HCT116 (cell line): ENCODE measurements at regions not wholly inside any gene's neighbourhood (a gene's known extent, or its start where the extent isn't known, plus 50 kb on each side); places are given as distances from the start of the nearest gene placed in this dataset.

Source experiments
- ATAC-seq: fragments of 200-7000 bp; cut with Tn5 transposase; 2 replicates; pipeline ENCODE4 v1.9.1; 2020; ENCODE audit warnings: mild to moderate bottlenecking, moderate library complexity
- BruUV-seq: library from RNA; stranded (reverse); fragments of 400-500 nt; replicated peaks from 2 replicates; lab custom pipeline; 2021; lab: Mats Ljungman, UMichigan
- CTCF ChIA-PET: fragments of 300-600 bp; sonication (Branson Sonifier 250); formaldehyde crosslinking; loops from one replicate; lab custom pipeline; 2021; ENCODE audit warnings: antibody characterized with exemption; lab: Charles Lee
- POLR2A ChIA-PET: fragments of 300-600, 350-600 bp; sonication (Branson Sonifier 250); formaldehyde crosslinking; loops from one replicate; lab custom pipeline; 2021; ENCODE audit warnings: antibody characterized with exemption; lab: Charles Lee
- RAD21 ChIA-PET, 2 experiments: fragments of 300-600 bp; sonication (Branson Sonifier 250); formaldehyde crosslinking; loops; one replicate each; lab custom pipeline; 2023; ENCODE audit warnings: low total read pairs in 2 of 2; ENCODE audit not compliant: uncharacterized antibody in 2 of 2, unreplicated experiment in 2 of 2, low non-redundant PET in 1 of 2; lab: Charles Lee
- DNase-seq: peaks from one replicate; pipeline ENCODE4 v3.0.0-alpha.2; 2010; ENCODE audit warnings: low read depth, low spot score
- H2AFZ ChIP-seq: fragments of 200-600 bp; shearing (Covaris generic), sonication (generic); 2 replicates; pipeline ENCODE4 v1.6.1; 2017; ENCODE audit warnings: low read depth, mixed run types, mixed read lengths, antibody characterized with exemption, low read length; ENCODE audit not compliant: poor library complexity, severe bottlenecking
- H3K27ac ChIP-seq: 2 replicates; pipeline ENCODE4 v1.5.1; 2012; ENCODE audit warnings: low read depth, low read length
- H3K27me3 ChIP-seq: fragments of 200-600 bp; sonication (generic); 2 replicates; pipeline ENCODE4 v1.6.1; 2016; ENCODE audit warnings: mixed run types, low read length, mixed read lengths; ENCODE audit not compliant: insufficient read depth
- H3K36me3 ChIP-seq, 2 experiments: fragments of 200-500 bp in 1 of 2; fragments of 200-600 bp in 1 of 2; sonication (Bioruptor generic) in 1 of 2; sonication (generic) in 1 of 2; 2 replicates each; pipeline versions ENCODE4 v1.5.1 to v1.6.1; 2014 to 2016; ENCODE audit warnings: low read length in 2 of 2, inconsistent platforms in 1 of 2, mixed read lengths in 1 of 2, mixed run types in 1 of 2; ENCODE audit not compliant: insufficient read depth in 2 of 2, control insufficient read depth in 1 of 2
- H3K4me1 ChIP-seq, 2 experiments: fragments of 200-600 bp in 1 of 2; sonication (generic) in 1 of 2; 2 replicates each; pipeline versions ENCODE4 v1.5.1 to v1.6.1; 2012 to 2017; ENCODE audit warnings: low read length in 2 of 2, inconsistent platforms in 1 of 2, mild to moderate bottlenecking in 1 of 2, mixed read lengths in 1 of 2, mixed run types in 1 of 2, moderate library complexity in 1 of 2; ENCODE audit not compliant: insufficient read depth in 2 of 2, control insufficient read depth in 1 of 2
- H3K4me2 ChIP-seq: fragments of 200-600 bp; sonication (generic); 2 replicates; pipeline ENCODE4 v1.6.1; 2017; ENCODE audit warnings: mixed run types, low read length, mixed read lengths
- H3K4me3 ChIP-seq, 2 experiments: fragments of 200-600 bp in 1 of 2; sonication (generic) in 1 of 2; replicated peaks in 1 of 2; 2 replicates each; pipeline ENCODE4 v1.5.1; 2011 to 2016; ENCODE audit warnings: low read length in 2 of 2, control low read depth in 1 of 2, low read depth in 1 of 2, mild to moderate bottlenecking in 1 of 2, mixed read lengths in 1 of 2, mixed run types in 1 of 2
- H3K79me2 ChIP-seq: fragments of 200-600 bp; sonication (generic); 2 replicates; pipeline ENCODE4 v1.6.1; 2017; ENCODE audit warnings: mild to moderate bottlenecking, mixed run types, low read length, moderate library complexity, mixed read lengths; ENCODE audit not compliant: insufficient read depth
- H3K9ac ChIP-seq: fragments of 200-600 bp; sonication (generic); 2 replicates; pipeline ENCODE4 v1.6.1; 2016; ENCODE audit warnings: low read length, mixed read lengths
- H3K9me2 ChIP-seq: fragments of 200-600 bp; sonication (generic), shearing (Covaris generic); 2 replicates; pipeline ENCODE4 v1.6.1; 2017; ENCODE audit warnings: mixed run types, mild to moderate bottlenecking, moderate library complexity; ENCODE audit not compliant: insufficient read depth
- H3K9me3 ChIP-seq, 2 experiments: fragments of 200-500 bp in 1 of 2; fragments of 200-600 bp in 1 of 2; sonication (Bioruptor generic) in 1 of 2; sonication (generic) in 1 of 2; 2 replicates each; pipeline ENCODE4 v1.6.1; 2014 to 2017; ENCODE audit warnings: low read length in 2 of 2, mixed read lengths in 2 of 2, inconsistent platforms in 1 of 2, low read depth in 1 of 2, mild to moderate bottlenecking in 1 of 2, mixed run types in 1 of 2, moderate library complexity in 1 of 2; ENCODE audit not compliant: control insufficient read depth in 1 of 2, insufficient read depth in 1 of 2
- H4K20me1 ChIP-seq: fragments of 200-600 bp; sonication (generic), shearing (Covaris generic); 2 replicates; pipeline ENCODE4 v1.6.1; 2017; ENCODE audit warnings: mixed run types, mild to moderate bottlenecking, moderate library complexity; ENCODE audit not compliant: insufficient read depth
- CBX3 ChIP-seq: IDR thresholded peaks from 2 replicates; pipeline ENCODE4 v1.6.1; 2012; ENCODE audit warnings: low read depth
- CEBPB ChIP-seq: IDR thresholded peaks from 2 replicates; pipeline ENCODE4 v1.6.1; 2012; ENCODE audit warnings: low read depth
- EZH2 ChIP-seq: fragments of 200-600 bp; sonication (generic); IDR thresholded peaks from 2 replicates; pipeline ENCODE4 v1.6.1; 2017; ENCODE audit warnings: antibody characterized with exemption, mixed run types
- FOSL1 ChIP-seq: IDR thresholded peaks from 2 replicates; pipeline ENCODE4 v1.6.1; 2012; ENCODE audit warnings: low read depth
- MAX ChIP-seq: IDR thresholded peaks from 2 replicates; pipeline ENCODE4 v1.6.1; 2012
- POLR2A ChIP-seq: IDR thresholded peaks from 2 replicates; pipeline ENCODE4 v1.7.0; 2011; ENCODE audit warnings: borderline replicate concordance; ENCODE audit not compliant: insufficient read depth, insufficient read length; ENCODE audit errors: extremely low read depth
- POLR2AphosphoS5 ChIP-seq: IDR thresholded peaks from 2 replicates; pipeline ENCODE4 v1.6.1; 2011; ENCODE audit warnings: mild to moderate bottlenecking, low read depth, low read length, moderate library complexity
- RAD21 ChIP-seq: IDR thresholded peaks from 2 replicates; pipeline ENCODE4 v1.6.1; 2012; ENCODE audit warnings: low read depth, mild to moderate bottlenecking
- SIN3A ChIP-seq: IDR thresholded peaks from 2 replicates; pipeline ENCODE4 v1.6.1; 2012; ENCODE audit warnings: low read depth
- SP1 ChIP-seq: IDR thresholded peaks from 2 replicates; pipeline ENCODE4 v1.6.1; 2012; ENCODE audit warnings: low read depth
- SRF ChIP-seq: IDR thresholded peaks from 2 replicates; pipeline ENCODE4 v1.6.1; 2012; ENCODE audit warnings: low read depth
- TCF7L2 ChIP-seq: IDR thresholded peaks from 2 replicates; pipeline ENCODE4 v1.7.0; 2011; ENCODE audit warnings: borderline replicate concordance, inconsistent platforms; ENCODE audit not compliant: insufficient read depth, insufficient read length; ENCODE audit errors: extremely low read depth
- ZBTB33 ChIP-seq: IDR thresholded peaks from 2 replicates; pipeline ENCODE4 v1.6.1; 2011; ENCODE audit warnings: mild to moderate bottlenecking, low read length, moderate library complexity; ENCODE audit not compliant: insufficient replicate concordance; ENCODE audit errors: extremely low read depth
- ZNF274 ChIP-seq: fragments of 200-500 bp; sonication (Bioruptor generic); IDR thresholded peaks from 2 replicates; pipeline ENCODE4 v1.6.1; 2014; ENCODE audit warnings: mild to moderate bottlenecking, low read depth, low read length, inconsistent platforms
- intact Hi-C: fragments of 100-400 bp; cut with micrococcal nuclease; formaldehyde crosslinking; loops from 2 replicates; pipeline ENCODE4 v1.10.0; 2022
- TF ChIP-seq, protein P1 (sequence below), 3 experiments: fragments of 200-600 bp in 1 of 3; sonication (generic) in 1 of 3; IDR thresholded peaks in 2 of 3; conservative IDR thresholded peaks in 1 of 3; 2 replicates each; pipeline ENCODE4 v1.5.1; 2012 to 2017; ENCODE audit warnings: low read depth in 2 of 3, low read length in 2 of 3, antibody characterized with exemption in 1 of 3, borderline replicate concordance in 1 of 3, control low read depth in 1 of 3, mild to moderate bottlenecking in 1 of 3, mixed read lengths in 1 of 3, mixed run types in 1 of 3, moderate library complexity in 1 of 3; ENCODE audit not compliant: insufficient read depth in 1 of 3
- TF ChIP-seq, protein P2 (sequence below): IDR thresholded peaks from 2 replicates; pipeline ENCODE4 v1.6.1; 2012

GRCh38 chr3:102630531-102630930 is 195.7 kb downstream of the ZPLD1 start:
- no peaks in the 10 kb centered on the region for H3K9me3 ChIP-seq
- no peaks in the 10 kb centered on the region for H3K4me1 ChIP-seq
- TF ChIP-seq, protein P1, sequence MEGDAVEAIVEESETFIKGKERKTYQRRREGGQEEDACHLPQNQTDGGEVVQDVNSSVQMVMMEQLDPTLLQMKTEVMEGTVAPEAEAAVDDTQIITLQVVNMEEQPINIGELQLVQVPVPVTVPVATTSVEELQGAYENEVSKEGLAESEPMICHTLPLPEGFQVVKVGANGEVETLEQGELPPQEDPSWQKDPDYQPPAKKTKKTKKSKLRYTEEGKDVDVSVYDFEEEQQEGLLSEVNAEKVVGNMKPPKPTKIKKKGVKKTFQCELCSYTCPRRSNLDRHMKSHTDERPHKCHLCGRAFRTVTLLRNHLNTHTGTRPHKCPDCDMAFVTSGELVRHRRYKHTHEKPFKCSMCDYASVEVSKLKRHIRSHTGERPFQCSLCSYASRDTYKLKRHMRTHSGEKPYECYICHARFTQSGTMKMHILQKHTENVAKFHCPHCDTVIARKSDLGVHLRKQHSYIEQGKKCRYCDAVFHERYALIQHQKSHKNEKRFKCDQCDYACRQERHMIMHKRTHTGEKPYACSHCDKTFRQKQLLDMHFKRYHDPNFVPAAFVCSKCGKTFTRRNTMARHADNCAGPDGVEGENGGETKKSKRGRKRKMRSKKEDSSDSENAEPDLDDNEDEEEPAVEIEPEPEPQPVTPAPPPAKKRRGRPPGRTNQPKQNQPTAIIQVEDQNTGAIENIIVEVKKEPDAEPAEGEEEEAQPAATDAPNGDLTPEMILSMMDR (IDR thresholded peaks at IDR 0.05 in 2 of 3, conservative IDR thresholded peaks at IDR 0.05 in 1 of 3; ENCODE audit: borderline replicate concordance in 1 of 3, insufficient read depth in 1 of 3, low read depth in 2 of 3, low read length in 2 of 3), result no peak
- no peak for TF ChIP-seq FOSL1
- no peak for TF ChIP-seq MAX
- TF ChIP-seq ZNF274, result no peak
- TF ChIP-seq EZH2, result no peak
- no peak for TF ChIP-seq SP1
- TF ChIP-seq, protein P2, sequence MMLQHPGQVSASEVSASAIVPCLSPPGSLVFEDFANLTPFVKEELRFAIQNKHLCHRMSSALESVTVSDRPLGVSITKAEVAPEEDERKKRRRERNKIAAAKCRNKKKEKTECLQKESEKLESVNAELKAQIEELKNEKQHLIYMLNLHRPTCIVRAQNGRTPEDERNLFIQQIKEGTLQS, result no peak
- TF ChIP-seq SIN3A, result no peak
- no peak for TF ChIP-seq CEBPB
- TF ChIP-seq RAD21, result no peak
- TF ChIP-seq POLR2A, result no peak
- no peak for TF ChIP-seq CBX3
- TF ChIP-seq POLR2AphosphoS5, result no peak
- TF ChIP-seq SRF, result no peak
- TF ChIP-seq ZBTB33, result no peak
- TF ChIP-seq TCF7L2, result no peak
- TF ChIP-seq, all 23 proteins: peak for 0
- H4K20me1 ChIP-seq, result no peaks in the 10 kb centered on the region
- BruUV-seq, result no TSS peak
- intact Hi-C loops, result no loop called here
- ATAC-seq (no peak), DNase-seq (no peak)
- RAD21 ChIA-PET, result no interaction called here
- no peak overlapping the region for H3K4me3 ChIP-seq
- H3K9me2 ChIP-seq, result no peaks in the 10 kb centered on the region
- H3K9ac ChIP-seq, result no peak overlapping the region
- H2AFZ ChIP-seq, result no peak overlapping the region
- no peak overlapping the region for H3K4me2 ChIP-seq
- POLR2A ChIA-PET, result no interaction called here
- no peak overlapping the region for H3K27ac ChIP-seq
- no peaks in the 10 kb centered on the region for H3K27me3 ChIP-seq
- CTCF ChIA-PET, result no interaction called here
- no peaks in the 10 kb centered on the region for H3K36me3 ChIP-seq
- H3K79me2 ChIP-seq, result no peaks in the 10 kb centered on the region
